Ramos (cell line): ENCODE measurements at regions not wholly inside any gene's neighbourhood (a gene's known extent, or its start where the extent isn't known, plus 50 kb on each side); places are given as distances from the start of the nearest gene placed in this dataset.
"Not testable (repeated sequence)": the region's sequence is repeated elsewhere in the genome, so short reads cannot be mapped to it uniquely, and the experiment has no call there.

Source experiments
- in situ Hi-C: fragments of 300-500 bp; cut with MboI; formaldehyde crosslinking; loops from one replicate; pipeline ENCODE4 v1.14.3; 2022; ENCODE audit warnings: low sequenced_read_pairs; ENCODE audit not compliant: unreplicated experiment

GRCh38 chr15:38614621-38615020, 50.0 kb upstream of the RASGRP1 start:
- in situ Hi-C loops = no loop called here

- in situ Hi-C loops = no loop called here
Observed at GRCh38 chr15:38617831-38618230, 53.2 kb upstream of the RASGRP1 start.

DNA sequence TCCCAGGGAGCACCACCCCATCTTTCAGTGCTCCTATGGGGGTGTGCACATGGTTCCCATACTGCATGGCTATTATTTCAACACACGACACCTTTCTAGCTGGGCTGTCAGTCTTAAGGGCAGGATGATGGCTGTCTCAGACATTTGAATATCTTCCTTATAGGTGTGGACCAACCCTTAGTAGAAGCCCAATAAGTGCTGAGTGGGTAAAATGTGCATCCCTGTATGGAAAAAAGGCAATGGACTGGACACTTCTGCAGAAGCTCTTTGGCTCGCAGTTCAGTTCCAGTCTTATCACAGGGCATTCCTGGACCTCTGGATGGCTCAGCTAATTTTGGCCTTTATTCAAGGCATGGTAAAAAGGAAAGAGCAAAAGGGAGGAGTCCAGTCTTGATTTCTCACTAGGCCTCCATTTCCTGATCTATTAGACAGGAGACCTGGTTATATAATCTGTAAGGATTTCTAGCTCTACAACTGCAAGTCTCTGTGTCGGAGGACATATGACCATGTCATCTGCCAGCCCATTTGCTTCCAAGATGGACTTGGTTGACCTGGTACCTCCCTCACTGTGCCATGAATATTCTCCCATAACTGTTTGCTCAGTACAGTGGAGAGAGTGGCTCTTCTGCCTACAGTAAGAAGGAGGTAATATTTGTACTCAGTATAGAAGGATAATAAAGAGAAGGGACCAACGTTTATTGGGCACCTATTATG, 53.8 kb upstream of the RASGRP1 start:
- in situ Hi-C loops = no loop called here

DNA sequence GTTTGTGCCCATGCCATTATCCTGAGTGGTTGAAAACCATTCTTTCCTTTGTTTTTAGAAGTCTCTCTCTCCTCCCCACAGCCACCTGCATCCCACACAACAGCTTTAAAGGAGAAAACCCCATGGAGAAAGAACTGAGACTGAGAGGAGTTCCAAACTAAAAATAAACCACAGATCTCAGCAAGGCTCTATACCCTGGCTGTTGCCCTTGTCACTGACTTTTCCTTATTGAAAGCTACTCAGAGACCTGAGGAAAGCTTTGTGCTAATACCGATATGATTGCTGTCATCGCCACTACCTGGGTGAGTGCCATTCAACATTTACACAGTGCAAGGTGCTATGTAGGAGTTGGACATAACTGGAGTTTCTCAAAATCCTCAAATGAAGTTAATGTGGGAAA, 55.5 kb upstream of the RASGRP1 start:
- in situ Hi-C loops = no loop called here

GRCh38 chr15:38620851-38621594, 56.4 kb upstream of the RASGRP1 start:
- in situ Hi-C loops = no loop called here

- in situ Hi-C loops = no loop called here
Observed at GRCh38 chr15:38622304-38622703, 57.7 kb upstream of the RASGRP1 start.

GRCh38 chr15:38622908-38623307, 58.3 kb upstream of the RASGRP1 start:
- in situ Hi-C loops = no loop called here

DNA sequence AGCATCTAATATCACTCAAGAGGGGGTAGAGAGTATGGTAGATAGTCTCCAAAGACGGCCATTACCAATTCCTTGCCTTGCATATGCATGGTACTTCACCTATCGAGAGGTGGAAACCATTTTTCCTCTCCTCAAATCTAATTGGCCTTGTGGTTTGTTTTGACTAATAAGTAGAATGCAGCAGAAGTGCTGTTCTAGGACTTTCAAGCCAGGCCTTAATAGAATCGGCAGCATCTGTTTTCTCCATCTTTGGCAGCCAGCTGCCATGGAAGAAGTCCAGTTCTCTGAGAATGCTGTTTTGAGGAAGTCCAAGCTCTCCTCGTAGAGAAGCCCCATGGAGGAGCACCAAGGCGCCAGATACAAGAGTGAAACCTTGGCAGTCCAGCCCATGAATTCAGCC, 59.1 kb upstream of the RASGRP1 start:
- in situ Hi-C loops = no loop called here

GRCh38 chr15:38624244-38625205, 59.9 kb upstream of the RASGRP1 start:
- in situ Hi-C loops = no loop called here

DNA sequence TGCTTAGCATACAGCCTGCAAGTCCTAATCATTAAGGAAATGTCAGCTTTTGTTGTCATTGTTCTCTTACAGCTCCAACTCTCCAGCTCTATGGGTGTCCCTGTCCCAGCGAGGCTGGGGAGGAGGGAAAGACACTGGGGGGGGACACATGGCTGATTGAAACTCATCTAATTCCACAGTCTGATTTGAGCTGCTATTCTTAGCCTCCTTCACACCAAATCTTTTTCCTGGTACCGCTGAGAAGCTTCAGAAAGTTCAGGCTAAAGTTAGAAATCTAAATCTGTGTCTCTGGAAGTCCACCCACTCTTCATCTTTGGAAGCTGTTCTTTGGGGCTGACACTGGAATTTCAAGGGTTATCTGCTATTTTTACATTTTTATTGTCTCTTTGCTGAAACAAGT, 61.3 kb upstream of the RASGRP1 start:
- in situ Hi-C loops = no loop called here

DNA sequence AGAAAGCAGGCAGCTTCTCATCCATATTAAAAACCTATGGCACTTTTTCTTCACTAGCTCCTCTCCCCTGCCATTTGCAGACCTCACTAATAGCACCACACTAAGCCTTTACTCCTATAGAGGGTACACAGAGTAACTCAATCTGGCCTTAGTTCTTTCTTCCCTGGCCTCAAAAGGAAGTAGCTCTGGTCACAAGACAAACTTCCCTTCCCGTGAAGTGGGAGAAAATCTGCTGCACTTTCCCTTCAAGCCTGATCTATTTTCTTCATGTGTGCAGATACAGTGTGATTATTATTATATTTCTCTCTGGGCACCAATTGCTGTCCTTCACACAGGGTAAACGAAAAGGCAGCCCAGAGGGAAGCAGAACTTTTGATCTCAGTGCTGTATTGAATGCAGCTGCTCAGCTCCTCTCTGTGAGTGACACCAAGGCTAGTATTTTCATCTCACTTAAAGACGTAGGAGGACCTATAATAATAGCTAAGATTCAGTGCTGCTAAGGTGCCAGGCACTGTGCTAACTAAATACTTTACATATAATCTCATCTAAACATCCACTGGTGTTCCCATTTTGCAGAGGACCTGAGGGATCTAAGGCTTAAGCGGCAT, 61.9 kb upstream of the RASGRP1 start:
- in situ Hi-C loops = no loop called here

DNA sequence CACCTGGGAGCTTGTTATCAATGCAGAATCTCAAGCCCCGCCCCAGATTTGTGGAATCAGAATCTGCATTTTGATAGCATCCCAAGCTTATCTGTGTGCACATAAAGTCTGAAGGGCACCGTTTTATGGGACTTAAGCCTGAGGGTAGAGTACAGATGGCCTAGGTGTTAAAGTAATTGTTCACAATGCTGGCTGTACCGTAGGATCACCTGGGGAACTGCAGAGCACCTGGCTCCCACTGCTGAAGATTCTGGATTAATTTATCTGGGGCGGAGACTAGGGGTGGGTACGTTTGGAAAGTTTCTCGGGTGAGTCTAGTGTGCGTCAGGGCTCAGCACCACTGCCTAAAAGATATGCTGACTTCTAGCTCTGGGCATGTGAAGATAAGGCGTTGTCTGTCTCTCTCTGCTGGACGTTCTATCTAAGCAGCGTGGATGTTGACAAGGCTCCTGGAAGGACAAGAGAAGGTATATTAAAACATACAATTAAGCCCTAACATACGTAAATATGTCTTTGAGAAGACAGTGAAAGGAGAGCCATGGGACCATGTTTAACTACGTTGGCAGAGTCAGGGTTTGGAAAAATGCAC, 63.2 kb upstream of the RASGRP1 start:
- in situ Hi-C loops = no loop called here

DNA sequence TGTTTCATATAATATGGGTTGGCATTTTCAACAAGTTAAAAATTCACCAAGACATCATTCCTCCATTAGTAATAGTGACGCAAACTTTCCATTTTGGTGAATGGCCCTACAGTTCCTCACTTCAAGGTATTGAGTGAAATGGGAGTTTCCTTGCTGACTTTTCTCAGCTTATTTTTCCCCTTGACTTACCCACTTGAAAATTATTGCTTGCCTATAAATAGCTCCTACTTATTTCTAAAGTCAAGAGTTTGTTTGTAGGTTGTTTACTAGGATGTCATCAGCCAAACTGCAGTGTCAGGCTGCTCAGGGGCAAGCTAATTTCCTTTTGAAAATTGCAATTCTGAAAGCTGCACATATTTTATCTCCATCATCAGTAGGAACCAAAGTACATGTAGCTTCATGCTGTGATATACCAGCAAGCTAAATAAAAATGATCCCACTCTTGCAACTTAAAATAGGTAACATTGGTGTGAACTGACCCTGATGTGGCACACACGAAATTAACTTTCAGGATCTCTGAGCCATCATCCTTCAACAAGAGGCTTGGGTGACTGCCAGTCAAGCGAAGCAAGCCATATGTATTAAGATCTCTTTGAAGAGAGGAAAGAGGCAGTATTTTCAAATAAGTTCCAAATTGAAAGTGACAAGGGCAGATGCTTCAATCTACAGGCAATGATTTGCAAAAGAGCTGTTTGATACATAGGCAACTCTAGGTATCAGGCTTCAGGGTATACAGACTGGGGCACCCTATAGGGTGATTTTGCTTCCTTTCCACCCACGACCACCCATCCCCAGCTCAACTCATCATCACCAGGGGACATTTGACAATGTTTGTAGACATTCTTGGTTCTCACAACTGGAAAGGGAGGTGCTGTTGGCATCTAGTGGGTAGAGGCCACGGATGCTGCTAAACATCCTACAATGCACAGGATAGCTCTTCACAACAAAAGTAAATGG, 66.8 kb upstream of the RASGRP1 start:
- in situ Hi-C loops = no loop called here

DNA sequence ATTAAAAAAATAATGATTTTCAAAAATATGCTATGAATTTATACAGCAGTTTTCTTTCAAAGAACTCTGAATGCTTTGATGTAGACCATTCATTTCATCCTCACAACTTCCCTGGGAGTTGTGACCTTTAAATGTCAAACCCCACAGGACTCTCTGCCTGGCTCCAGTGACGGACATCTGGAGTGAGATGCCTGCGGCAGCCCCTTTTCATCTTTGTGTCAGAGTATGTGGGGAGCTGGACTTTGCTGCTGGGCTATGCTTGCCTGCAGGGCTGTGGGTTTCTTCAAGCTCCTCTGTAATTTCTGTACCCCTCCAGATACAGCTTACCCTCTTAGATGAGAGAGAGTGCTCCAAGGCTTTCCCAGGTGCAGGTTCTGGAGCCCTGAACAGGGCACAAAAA, 70.6 kb upstream of the RASGRP1 start:
- in situ Hi-C loops = no loop called here

- in situ Hi-C loops = no loop called here
Observed at GRCh38 chr15:38636597-38636996, 72.0 kb upstream of the RASGRP1 start.

GRCh38 chr15:38638126-38638525, 73.5 kb upstream of the RASGRP1 start:
- in situ Hi-C loops = no loop called here

DNA sequence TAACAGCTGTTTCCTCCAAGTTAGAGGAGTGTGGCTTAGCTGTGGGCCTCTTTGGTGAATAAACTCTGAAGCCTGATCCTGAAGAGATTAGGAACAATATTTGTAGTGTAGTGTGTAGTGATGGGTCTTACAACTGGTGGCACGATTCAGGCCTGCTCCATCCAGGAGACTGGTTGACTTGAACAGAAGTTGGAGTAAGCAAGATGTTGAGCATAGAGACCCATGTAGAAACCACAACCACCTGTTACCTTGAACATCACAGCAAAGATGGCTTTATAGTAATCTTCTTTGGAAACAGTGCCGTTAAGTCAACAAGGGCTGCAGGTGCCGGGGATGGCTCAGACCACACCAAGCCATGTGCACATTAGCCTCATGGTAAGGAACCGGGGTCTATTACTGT, 74.2 kb upstream of the RASGRP1 start:
- in situ Hi-C loops = no loop called here

- in situ Hi-C loops = no loop called here
Observed at GRCh38 chr15:38642689-38643270, 78.2 kb upstream of the RASGRP1 start.

GRCh38 chr15:38644353-38644752, 79.7 kb upstream of the RASGRP1 start:
- in situ Hi-C loops = not testable (repeated sequence)
